ENCODE measurements at regions not wholly inside any gene's neighbourhood (a gene's known extent, or its start where the extent isn't known, plus 50 kb on each side); places are given as distances from the start of the nearest gene placed in this dataset.

DNA sequence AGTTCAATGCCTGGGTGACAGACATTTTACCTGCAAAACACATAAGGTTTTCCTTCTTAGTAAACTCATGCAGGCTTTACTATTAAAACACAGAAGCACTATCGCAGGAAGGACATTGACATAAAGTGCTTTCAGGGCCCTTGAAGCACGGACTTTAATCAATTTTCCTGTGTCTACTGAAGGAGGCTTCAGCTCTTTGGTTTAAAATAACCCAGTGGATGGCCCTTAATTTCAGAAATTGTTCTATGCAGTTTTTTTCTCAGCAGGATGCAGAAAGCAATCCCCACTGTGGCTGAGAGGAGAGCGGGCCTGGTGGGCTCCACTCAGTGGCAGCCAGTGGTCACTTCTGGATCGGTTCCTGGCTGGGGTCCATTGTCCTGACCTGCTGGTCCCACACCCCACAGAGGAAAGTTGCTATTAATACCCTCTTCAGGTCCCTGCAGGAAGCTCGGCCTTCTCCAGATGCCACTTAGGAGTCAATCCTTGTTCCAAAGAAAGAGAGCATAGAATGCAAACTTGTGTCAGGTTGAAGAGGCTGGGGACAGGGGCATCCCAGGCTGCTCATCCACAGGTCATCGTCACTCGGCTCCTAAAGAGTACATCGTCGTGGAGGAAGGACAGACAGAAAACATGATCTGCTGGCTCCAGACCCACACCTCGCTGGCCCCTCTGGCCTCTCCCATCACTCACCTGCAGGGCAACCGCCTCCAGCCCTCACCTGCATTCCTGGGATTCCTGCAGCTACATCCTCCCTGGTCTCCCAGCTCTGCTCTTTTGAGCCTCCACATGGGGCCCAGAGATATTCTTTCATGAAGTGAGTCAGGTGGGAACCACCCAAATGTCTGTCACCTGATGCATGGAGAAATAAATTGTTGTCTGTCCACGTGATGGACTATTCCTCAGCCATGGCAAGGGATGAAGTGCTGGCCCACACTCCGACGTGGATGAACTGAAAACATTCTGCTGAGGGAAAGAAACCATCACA is 153.1 kb downstream of the PSMG1 start:
- TF ChIP-seq, protein P1, sequence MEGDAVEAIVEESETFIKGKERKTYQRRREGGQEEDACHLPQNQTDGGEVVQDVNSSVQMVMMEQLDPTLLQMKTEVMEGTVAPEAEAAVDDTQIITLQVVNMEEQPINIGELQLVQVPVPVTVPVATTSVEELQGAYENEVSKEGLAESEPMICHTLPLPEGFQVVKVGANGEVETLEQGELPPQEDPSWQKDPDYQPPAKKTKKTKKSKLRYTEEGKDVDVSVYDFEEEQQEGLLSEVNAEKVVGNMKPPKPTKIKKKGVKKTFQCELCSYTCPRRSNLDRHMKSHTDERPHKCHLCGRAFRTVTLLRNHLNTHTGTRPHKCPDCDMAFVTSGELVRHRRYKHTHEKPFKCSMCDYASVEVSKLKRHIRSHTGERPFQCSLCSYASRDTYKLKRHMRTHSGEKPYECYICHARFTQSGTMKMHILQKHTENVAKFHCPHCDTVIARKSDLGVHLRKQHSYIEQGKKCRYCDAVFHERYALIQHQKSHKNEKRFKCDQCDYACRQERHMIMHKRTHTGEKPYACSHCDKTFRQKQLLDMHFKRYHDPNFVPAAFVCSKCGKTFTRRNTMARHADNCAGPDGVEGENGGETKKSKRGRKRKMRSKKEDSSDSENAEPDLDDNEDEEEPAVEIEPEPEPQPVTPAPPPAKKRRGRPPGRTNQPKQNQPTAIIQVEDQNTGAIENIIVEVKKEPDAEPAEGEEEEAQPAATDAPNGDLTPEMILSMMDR (IDR thresholded peaks at IDR 0.05): no peak
- TF ChIP-seq POLR2A (IDR thresholded peaks at IDR 0.05): no peak

Data from lower leg skin (tissue), 3 donors.